IMR-90 (cell line): ENCODE measurements at regions not wholly inside any gene's neighbourhood (a gene's known extent, or its start where the extent isn't known, plus 50 kb on each side); places are given as distances from the start of the nearest gene placed in this dataset.
A peak's percentile ranks its signal among the peaks of the same experiment; 100 is the strongest.

ENCODE experiments used
- ATAC-seq: fragments of 200-7000 bp; cut with Tn5 transposase; 2 replicates; pipeline ENCODE4 v1.9.1; 2020; ENCODE audit warnings: low read depth, mild to moderate bottlenecking, moderate library complexity
- BruUV-seq: library from RNA; stranded (reverse); fragments of 400-500 nt; replicated peaks from 2 replicates; lab custom pipeline; 2021; lab: Mats Ljungman, UMichigan
- CTCF ChIA-PET: fragments of 300-600 bp; formaldehyde crosslinking; extraction: SDS; loops from one replicate; lab custom pipeline; 2021; ENCODE audit warnings: antibody characterized with exemption; lab: Yijun Ruan, JAX
- POLR2A ChIA-PET: fragments of 300-600 bp; sonication (Branson Sonifier 250); formaldehyde crosslinking; loops from one replicate; lab custom pipeline; 2022; ENCODE audit warnings: antibody characterized with exemption; ENCODE audit not compliant: unreplicated experiment; lab: Charles Lee
- DNase-seq: peaks from one replicate; pipeline ENCODE4 v3.0.0; 2013
- H2AFZ ChIP-seq: replicated peaks from 2 replicates; pipeline ENCODE3; 2013; ENCODE audit warnings: low read length, mild to moderate bottlenecking; ENCODE audit not compliant: poor library complexity
- H2AK5ac ChIP-seq: 2 replicates; pipeline ENCODE4 v1.6.1; 2013; ENCODE audit warnings: low read depth, low read length, inconsistent platforms
- H2AK9ac ChIP-seq: replicated peaks from 2 replicates; pipeline ENCODE3; 2013; ENCODE audit warnings: mild to moderate bottlenecking, low read depth, low read length, moderate library complexity; ENCODE audit not compliant: poor library complexity
- H2BK120ac ChIP-seq: 2 replicates; pipeline ENCODE4 v1.6.1; 2013; ENCODE audit warnings: low read depth, low read length, inconsistent platforms
- H2BK15ac ChIP-seq: 3 replicates; pipeline ENCODE4 v1.6.1; 2013; ENCODE audit warnings: low read depth, low read length, inconsistent platforms
- H2BK20ac ChIP-seq: 2 replicates; pipeline ENCODE4 v1.6.1; 2013; ENCODE audit warnings: low read depth, mild to moderate bottlenecking, inconsistent platforms, low read length, moderate library complexity
- H2BK5ac ChIP-seq: 2 replicates; pipeline ENCODE4 v1.6.1; 2013; ENCODE audit warnings: mild to moderate bottlenecking, low read depth, low read length, inconsistent platforms; ENCODE audit not compliant: poor library complexity, severe bottlenecking
- H3K14ac ChIP-seq: replicated peaks from 2 replicates; pipeline ENCODE4 v1.6.1; 2013; ENCODE audit warnings: low read depth, low read length, inconsistent platforms
- H3K18ac ChIP-seq: 2 replicates; pipeline ENCODE4 v1.6.1; 2013; ENCODE audit warnings: low read depth, low read length, control low read depth
- H3K23ac ChIP-seq: 2 replicates; pipeline ENCODE4 v1.6.1; 2013; ENCODE audit warnings: low read depth, low read length, inconsistent platforms
- H3K27ac ChIP-seq: 2 replicates; pipeline ENCODE4 v1.5.1; 2013; ENCODE audit warnings: mild to moderate bottlenecking, control low read depth, low read length; ENCODE audit not compliant: insufficient read depth
- H3K27me3 ChIP-seq: 2 replicates; pipeline ENCODE4 v1.6.1; 2013; ENCODE audit warnings: low read length; ENCODE audit not compliant: control insufficient read depth, insufficient read depth
- H3K36me3 ChIP-seq: 2 replicates; pipeline ENCODE4 v1.6.1; 2013; ENCODE audit warnings: low read length, mixed read lengths; ENCODE audit not compliant: control insufficient read depth, insufficient read depth
- H3K4ac ChIP-seq: 2 replicates; pipeline ENCODE4 v1.6.1; 2013; ENCODE audit warnings: low read depth, low read length, inconsistent platforms
- H3K4me1 ChIP-seq: 2 replicates; pipeline ENCODE4 v1.6.1; 2013; ENCODE audit warnings: low read length, mixed read lengths; ENCODE audit not compliant: control insufficient read depth, insufficient read depth
- H3K4me2 ChIP-seq: 2 replicates; pipeline ENCODE4 v1.6.1; 2013; ENCODE audit warnings: low read depth, mild to moderate bottlenecking, control low read depth, low read length, moderate library complexity
- H3K4me3 ChIP-seq: 2 replicates; pipeline ENCODE4 v1.5.1; 2013; ENCODE audit warnings: low read depth, mild to moderate bottlenecking, control low read depth, low read length, moderate library complexity; ENCODE audit not compliant: insufficient read depth
- H3K56ac ChIP-seq: 2 replicates; pipeline ENCODE4 v1.6.1; 2013; ENCODE audit warnings: low read length, inconsistent platforms; ENCODE audit not compliant: insufficient read depth; ENCODE audit errors: extremely low read depth
- H3K79me1 ChIP-seq, 2 experiments: 2 replicates each; pipeline ENCODE4 v1.6.1; 2013; ENCODE audit warnings: low read length in 2 of 2, inconsistent platforms in 1 of 2, low read depth in 1 of 2
- H3K9ac ChIP-seq: 2 replicates; pipeline ENCODE4 v1.6.1; 2013; ENCODE audit warnings: low read depth, low read length, control low read depth
- H3K9me1 ChIP-seq: 2 replicates; pipeline ENCODE4 v1.6.1; 2013; ENCODE audit warnings: low read length, inconsistent platforms; ENCODE audit not compliant: insufficient read depth
- H3K9me3 ChIP-seq: 2 replicates; pipeline ENCODE4 v1.6.1; 2013; ENCODE audit warnings: low read length; ENCODE audit not compliant: control insufficient read depth, insufficient read depth
- H4K20me1 ChIP-seq: 2 replicates; pipeline ENCODE4 v1.6.1; 2013; ENCODE audit warnings: low read length, inconsistent platforms; ENCODE audit not compliant: insufficient read depth
- H4K5ac ChIP-seq: 2 replicates; pipeline ENCODE4 v1.6.1; 2013; ENCODE audit warnings: mild to moderate bottlenecking, low read depth, low read length, control low read depth
- H4K8ac ChIP-seq, 2 experiments: 2 replicates each; pipeline ENCODE4 v1.6.1; 2013; ENCODE audit warnings: low read depth in 2 of 2, low read length in 2 of 2, control low read depth in 1 of 2, inconsistent platforms in 1 of 2
- H4K91ac ChIP-seq: 2 replicates; pipeline ENCODE4 v1.6.1; 2013; ENCODE audit warnings: low read depth, low read length, inconsistent platforms; ENCODE audit not compliant: insufficient read depth
- BHLHE40 ChIP-seq: fragments of 150-350 bp; IDR thresholded peaks from 2 replicates; pipeline ENCODE4 v1.6.1; 2016; ENCODE audit warnings: mild to moderate bottlenecking, low read depth, low read length
- MAFK ChIP-seq: IDR thresholded peaks from 2 replicates; pipeline ENCODE4 v1.6.1; 2012; ENCODE audit warnings: low read depth, low read length, improper control_type of control experiment
- NFE2L2 ChIP-seq: fragments of 150-350 bp; IDR thresholded peaks from 2 replicates; pipeline ENCODE4 v1.6.1; 2016; ENCODE audit warnings: low read depth, mild to moderate bottlenecking, low read length
- WGBS, 2 experiments: methylation state at CpG; one replicate each; pipeline versions ENCODE4 v1.1.5 to v1.1.7; 2013; ENCODE audit warnings: missing lambda C conversion rate in 2 of 2; ENCODE audit not compliant: insufficient read length in 1 of 2; ENCODE audit errors: extremely low coverage in 2 of 2; 5-methylcytosine and 5-hydroxymethylcytosine counted together
- dilution Hi-C: fragments of 300-500 bp; cut with HindIII; formaldehyde crosslinking; loops from one replicate; pipeline ENCODE4 v1.14.3; 2018; ENCODE audit warnings: low sequenced_read_pairs; ENCODE audit not compliant: unreplicated experiment
- in situ Hi-C: fragments of 300-500 bp; cut with MboI; formaldehyde crosslinking; loops from 3 replicates; pipeline ENCODE4 v1.14.3; 2019; ENCODE audit warnings: low sequenced_read_pairs, inconsistent platforms, mixed read lengths
- intact Hi-C: fragments of 100-400 bp; cut with micrococcal nuclease; formaldehyde crosslinking; loops from 2 replicates; pipeline ENCODE4 v1.10.0; 2022

- H2AK9ac ChIP-seq = no peak overlapping the region
- no peak for DNase-seq
- no peaks in the 10 kb centered on the region for H4K20me1 ChIP-seq
- BruUV-seq = no TSS peak
- H4K91ac ChIP-seq = no peak overlapping the region
- WGBS, 2 experiments = 80% methylated on average over 1 of the region's 10 CpGs; no CpG with 5 or more reads in 1 of the 2 experiments
- H3K9me3 ChIP-seq = no peaks in the 10 kb centered on the region
- peak; percentile 68 for TF ChIP-seq MAFK
- TF ChIP-seq BHLHE40 = no peak
- TF ChIP-seq NFE2L2 = no peak
- no peak overlapping the region for H2BK5ac ChIP-seq
- no peak overlapping the region for H3K14ac ChIP-seq
- no peak overlapping the region for H4K5ac ChIP-seq
- no peak overlapping the region for H3K4me2 ChIP-seq
- H4K8ac ChIP-seq = no peak overlapping the region
- no peak overlapping the region for H2AFZ ChIP-seq
- no peaks in the 10 kb centered on the region for H3K36me3 ChIP-seq
- no peak overlapping the region for H2AK5ac ChIP-seq
- H2BK120ac ChIP-seq = no peak overlapping the region
- H3K18ac ChIP-seq = no peak overlapping the region
- H3K9ac ChIP-seq = no peak overlapping the region
- no peak overlapping the region for H2BK15ac ChIP-seq
- H3K4ac ChIP-seq = no peak overlapping the region
- H3K9me1 ChIP-seq = no peaks in the 10 kb centered on the region
- dilution Hi-C loops (no loop called here), intact Hi-C loops (no loop called here), in situ Hi-C loops (no loop called here)
- H3K79me1 ChIP-seq = no peaks in the 10 kb centered on the region
- no peak overlapping the region for H3K4me3 ChIP-seq
- ChIA-PET CTCF (interaction anchor here (0.6 kb wide), 1 partner anchor 10 kb away, joined by 3 read pairs; no protein-coding TSS in a partner anchor), POLR2A (no interaction called here)
- H3K27me3 ChIP-seq = no peaks in the 10 kb centered on the region
- no peak overlapping the region for H3K27ac ChIP-seq
- no peak overlapping the region for H3K56ac ChIP-seq
- no peak overlapping the region for H2BK20ac ChIP-seq
- ATAC-seq = no peak
- no peak overlapping the region for H3K23ac ChIP-seq
- 0 out of 2 replicates have a peak, but pooled peaks cover 3% of the 10 kb centered on the region for H3K4me1 ChIP-seq
These were observed 502.6 kb upstream of the CBLB start for GRCh38 chr3:106371221-106371970.
